Stomach (tissue), 4 donors: ENCODE measurements at regions not wholly inside any gene's neighbourhood (a gene's known extent, or its start where the extent isn't known, plus 50 kb on each side); places are given as distances from the start of the nearest gene placed in this dataset.

Source experiments
- CTCF ChIP-seq, 7 experiments: fragments of 450-650 bp in 4 of 7; fragments of 200-600 bp in 3 of 7; sonication (generic) in 3 of 7; IDR thresholded peaks; one replicate each; pipeline ENCODE4 v1.5.1; 2016 to 2019; ENCODE audit warnings: antibody characterized with exemption in 7 of 7, control low read depth in 2 of 7, mild to moderate bottlenecking in 1 of 7
- EP300 ChIP-seq: sonication (generic); formaldehyde crosslinking; IDR thresholded peaks from one replicate; pipeline ENCODE4 v1.6.1; 2017; ENCODE audit warnings: antibody characterized with exemption
- POLR2A ChIP-seq, 4 donors: fragments of 450-650 bp; IDR thresholded peaks; one replicate each; pipeline ENCODE4 v1.6.1; 2016; ENCODE audit warnings: antibody characterized with exemption in 4 of 4, control low read depth in 2 of 4, mild to moderate bottlenecking in 1 of 4, moderate library complexity in 1 of 4

DNA sequence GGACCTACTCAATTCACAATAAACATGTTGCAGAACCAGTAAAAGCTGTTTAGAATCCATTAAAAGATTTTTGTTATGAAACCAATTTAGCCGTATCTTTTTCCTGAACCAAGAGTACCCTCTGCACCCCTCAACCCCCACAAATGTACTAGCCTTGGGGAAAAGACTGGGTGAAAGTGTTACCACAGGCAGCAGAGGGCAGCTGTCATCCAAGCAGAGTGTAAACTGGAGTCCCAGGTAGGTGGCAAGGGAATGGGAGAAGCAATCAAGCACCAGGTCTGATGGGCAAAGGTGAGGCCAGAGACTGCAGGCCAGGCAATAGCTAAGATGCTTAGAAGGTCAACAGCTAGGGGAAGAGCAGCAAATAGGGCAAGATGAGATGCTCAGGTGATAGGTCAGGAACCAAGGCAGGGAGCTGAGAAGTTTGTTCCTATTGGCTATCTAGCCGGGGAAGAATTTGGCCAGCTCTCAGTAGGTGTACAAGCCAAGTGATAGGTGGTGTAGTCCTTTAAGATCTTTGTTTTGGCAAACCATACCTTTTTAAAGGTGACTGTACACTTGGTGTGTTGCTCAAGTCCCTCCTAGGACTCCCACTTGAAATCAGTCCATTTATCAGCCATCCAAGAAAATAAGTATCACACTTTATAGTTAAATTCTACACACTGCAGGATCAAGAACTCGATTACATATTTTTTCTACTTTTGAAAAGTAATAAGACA is 77.8 kb upstream of the CCDC112 start:
- TF ChIP-seq CTCF (IDR thresholded peaks at IDR 0.05): peak in 3 of 7 experiments; percentile 14 to 45 (median 27)
- no peak for TF ChIP-seq POLR2A (IDR thresholded peaks at IDR 0.05)
- no peak for TF ChIP-seq EP300
